ENCODE measurements at regions not wholly inside any gene's neighbourhood (a gene's known extent, or its start where the extent isn't known, plus 50 kb on each side); places are given as distances from the start of the nearest gene placed in this dataset.
"Not testable (repeated sequence)": the region's sequence is repeated elsewhere in the genome, so short reads cannot be mapped to it uniquely, and the experiment has no call there.

GRCh38 chr10:95137990-95138625 is 55.9 kb upstream of the ACSM6 start:
- not testable (repeated sequence) for DNase-seq

GRCh38 chr10:95134490-95134889 is 59.5 kb upstream of the ACSM6 start:
- DNase-seq, result no peak

- DNase-seq, result no peak
Measured at GRCh38 chr10:95133997-95134396, 60.0 kb upstream of the ACSM6 start.

- peak; percentile 43 for DNase-seq
Measured at GRCh38 chr10:95133016-95133752, 60.9 kb upstream of the ACSM6 start.

GRCh38 chr10:95130429-95130828 is 61.1 kb upstream of the CYP2C8 start:
- not testable (repeated sequence) for DNase-seq

- no peak for DNase-seq
Measured at GRCh38 chr10:95125582-95125981, 56.3 kb upstream of the CYP2C8 start.

- DNase-seq, result no peak
Measured at GRCh38 chr10:95122736-95123135, 53.4 kb upstream of the CYP2C8 start.

GRCh38 chr10:95121904-95122303 is 52.6 kb upstream of the CYP2C8 start:
- DNase-seq, result no peak

All from T-helper 9 cell (primary cell).